Dedifferentiated amniotic fluid mesenchymal stem cell (primary cell): ENCODE measurements at regions not wholly inside any gene's neighbourhood (a gene's known extent, or its start where the extent isn't known, plus 50 kb on each side); places are given as distances from the start of the nearest gene placed in this dataset.

ENCODE experiments used
- DNase-seq: peaks from one replicate; pipeline ENCODE4 v3.0.0-alpha.2; 2016; ENCODE audit errors: extremely low spot score

- DNase-seq = no peak
These were observed 502.1 kb upstream of the IGFBP7 start for GRCh38 chr4:57612279-57612678.

- no peak for DNase-seq
These were observed 497.5 kb upstream of the IGFBP7 start for GRCh38 chr4:57607566-57608180.

GRCh38 chr4:57605376-57605775 lies 495.2 kb upstream of the IGFBP7 start:
- no peak for DNase-seq

- no peak for DNase-seq
These were observed 492.0 kb upstream of the IGFBP7 start for GRCh38 chr4:57602141-57602540.

GRCh38 chr4:57591073-57591472 lies 480.9 kb upstream of the IGFBP7 start:
- no peak for DNase-seq

- DNase-seq = no peak
These were observed 478.4 kb upstream of the IGFBP7 start for GRCh38 chr4:57588557-57588956.

- no peak for DNase-seq
These were observed 470.8 kb upstream of the IGFBP7 start for GRCh38 chr4:57580710-57581599.

- DNase-seq = no peak
These were observed 465.2 kb upstream of the IGFBP7 start for GRCh38 chr4:57575426-57575825.

- DNase-seq = no peak
These were observed 444.4 kb upstream of the IGFBP7 start for GRCh38 chr4:57554556-57555092.

GRCh38 chr4:57553728-57554127 lies 443.5 kb upstream of the IGFBP7 start:
- DNase-seq = no peak

- no peak for DNase-seq
These were observed 440.0 kb upstream of the IGFBP7 start for GRCh38 chr4:57550198-57550597.

GRCh38 chr4:57548856-57549255 lies 438.7 kb upstream of the IGFBP7 start:
- no peak for DNase-seq

- DNase-seq = no peak
These were observed 434.8 kb upstream of the IGFBP7 start for GRCh38 chr4:57544811-57545654.

GRCh38 chr4:57504797-57505530 lies 394.8 kb upstream of the IGFBP7 start:
- no peak for DNase-seq

- no peak for DNase-seq
These were observed 394.0 kb upstream of the IGFBP7 start for GRCh38 chr4:57504139-57504538.

GRCh38 chr4:57501720-57502119 lies 391.5 kb upstream of the IGFBP7 start:
- peak; percentile 23 for DNase-seq

- DNase-seq = no peak
These were observed 389.6 kb upstream of the IGFBP7 start for GRCh38 chr4:57499786-57500185.

- no peak for DNase-seq
These were observed 388.1 kb upstream of the IGFBP7 start for GRCh38 chr4:57498251-57498650.

- DNase-seq = no peak
These were observed 386.7 kb upstream of the IGFBP7 start for GRCh38 chr4:57496697-57497471.

GRCh38 chr4:57494821-57495220 lies 384.6 kb upstream of the IGFBP7 start:
- DNase-seq = no peak
